GM10248 (cell line): ENCODE measurements at regions not wholly inside any gene's neighbourhood (a gene's known extent, or its start where the extent isn't known, plus 50 kb on each side); places are given as distances from the start of the nearest gene placed in this dataset.
"Not testable (repeated sequence)": the region's sequence is repeated elsewhere in the genome, so short reads cannot be mapped to it uniquely, and the experiment has no call there.

Experiments used
- CTCF ChIA-PET: fragments of 300-600 bp; sonication (Branson Sonifier 250); formaldehyde crosslinking; extraction: SDS; loops from one replicate; lab custom pipeline; 2021; ENCODE audit warnings: antibody characterized with exemption; lab: Yijun Ruan, JAX
- POLR2A ChIA-PET: fragments of 350-650 bp; sonication (Branson Sonifier 250); formaldehyde crosslinking; extraction: SDS; loops from one replicate; lab custom pipeline; 2020; ENCODE audit warnings: antibody characterized with exemption; lab: Yijun Ruan, JAX
- DNase-seq: peaks from one replicate; pipeline ENCODE4 v3.0.0; 2012; ENCODE audit errors: extremely low spot score
- CTCF ChIP-seq: IDR thresholded peaks from 2 replicates; pipeline ENCODE4 v1.5.1; 2012; ENCODE audit warnings: mild to moderate bottlenecking, low read depth; ENCODE audit errors: extremely low read depth, missing control alignments, control extremely low read depth

GRCh38 chr17:13154930-13155329, 137.1 kb upstream of the ELAC2 start:
- POLR2A ChIA-PET = no interaction called here
- TF ChIP-seq CTCF = no peak
- no peak for DNase-seq
- CTCF ChIA-PET = no interaction called here

GRCh38 chr17:13154398-13154797, 136.6 kb upstream of the ELAC2 start:
- TF ChIP-seq CTCF = no peak
- ChIA-PET CTCF (no interaction called here), POLR2A (no interaction called here)
- no peak for DNase-seq

GRCh38 chr17:13153036-13153435, 135.2 kb upstream of the ELAC2 start:
- ChIA-PET POLR2A (no interaction called here), CTCF (no interaction called here)
- no peak for TF ChIP-seq CTCF

DNA sequence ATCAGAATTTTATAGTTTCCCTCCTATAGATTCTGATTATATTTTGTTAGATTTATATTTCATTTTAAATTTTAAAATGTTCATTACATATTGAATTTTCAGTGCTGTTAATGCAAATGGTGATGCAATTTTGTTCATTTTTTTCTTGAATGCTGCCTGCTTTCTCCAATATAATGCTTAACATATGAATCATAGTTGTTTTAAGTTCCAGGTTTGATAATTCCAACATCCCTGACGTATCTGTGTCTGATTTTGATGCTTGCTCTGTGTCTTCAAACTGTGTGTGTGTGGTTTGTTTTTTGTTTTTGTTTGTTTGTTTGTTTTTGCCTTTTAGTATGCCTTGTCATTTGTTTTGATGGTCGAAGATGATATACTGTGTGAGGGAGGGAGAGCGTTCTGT, 134.7 kb upstream of the ELAC2 start:
- ChIA-PET POLR2A (no interaction called here), CTCF (no interaction called here)
- TF ChIP-seq CTCF = no peak
- no peak for DNase-seq

More at GRCh38 chr17:13153036-13153435, 135.2 kb upstream of the ELAC2 start:
- no peak for DNase-seq

DNA sequence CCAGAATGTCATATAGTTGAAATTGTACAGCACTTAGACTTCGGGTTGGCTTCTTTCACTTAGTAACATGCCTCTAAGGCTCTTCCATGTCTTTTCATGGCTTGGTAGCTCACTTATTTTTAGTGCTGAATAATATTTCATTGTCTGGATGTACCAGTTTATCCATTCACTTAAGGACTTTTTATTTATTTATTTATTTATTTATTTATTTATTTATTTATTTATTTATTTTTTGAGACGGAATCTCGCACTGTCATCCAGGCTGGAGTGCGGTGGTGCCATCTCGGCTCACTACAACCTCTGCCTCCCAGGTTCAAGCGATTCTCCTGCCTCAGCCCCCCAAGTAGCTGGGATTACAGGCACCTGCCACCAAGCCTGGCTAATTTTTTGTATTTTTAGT, 132.9 kb upstream of the ELAC2 start:
- DNase-seq, POLR2A ChIA-PET, CTCF ChIA-PET: not testable (repeated sequence)

GRCh38 chr17:13143001-13143400, 125.2 kb upstream of the ELAC2 start:
- no peak for TF ChIP-seq CTCF
- ChIA-PET CTCF (no interaction called here), POLR2A (no interaction called here)
- no peak for DNase-seq

- ChIA-PET CTCF (no interaction called here), POLR2A (no interaction called here)
- TF ChIP-seq CTCF = no peak
- no peak for DNase-seq
These were observed 122.9 kb upstream of the ELAC2 start for GRCh38 chr17:13140750-13141149.
